H9 (cell line): ENCODE measurements at regions not wholly inside any gene's neighbourhood (a gene's known extent, or its start where the extent isn't known, plus 50 kb on each side); places are given as distances from the start of the nearest gene placed in this dataset.

Experiments
- DNase-seq: peaks from one replicate; pipeline ENCODE4 v3.0.0-alpha.2; 2017
- H2AFZ ChIP-seq: one replicate; pipeline ENCODE4 v1.6.1; 2013; ENCODE audit warnings: mild to moderate bottlenecking, low read length, control low read depth, moderate library complexity
- H2AK5ac ChIP-seq: 2 replicates; pipeline ENCODE4 v1.6.1; 2013; ENCODE audit warnings: low read length, control low read depth, mixed read lengths; ENCODE audit not compliant: insufficient read length
- H2BK120ac ChIP-seq: one replicate; pipeline ENCODE4 v1.6.1; 2013; ENCODE audit warnings: low read depth, mild to moderate bottlenecking, low read length, control low read depth, inconsistent platforms; ENCODE audit not compliant: poor library complexity, severe bottlenecking
- H2BK12ac ChIP-seq: 2 replicates; pipeline ENCODE4 v1.6.1; 2013; ENCODE audit warnings: low read length, control low read depth, mixed read lengths, low read depth; ENCODE audit not compliant: insufficient read length
- H2BK15ac ChIP-seq: 2 replicates; pipeline ENCODE4 v1.6.1; 2013; ENCODE audit warnings: low read depth, low read length, control low read depth
- H2BK20ac ChIP-seq: one replicate; pipeline ENCODE4 v1.6.1; 2013; ENCODE audit warnings: low read depth, mild to moderate bottlenecking, low read length, control low read depth, inconsistent platforms; ENCODE audit not compliant: poor library complexity, severe bottlenecking
- H2BK5ac ChIP-seq: 2 replicates; pipeline ENCODE4 v1.6.1; 2013; ENCODE audit warnings: low read length, control low read depth, mixed read lengths; ENCODE audit not compliant: insufficient read length
- H3K14ac ChIP-seq: 2 replicates; pipeline ENCODE4 v1.6.1; 2013; ENCODE audit warnings: low read length, control low read depth; ENCODE audit not compliant: insufficient read depth
- H3K18ac ChIP-seq: 2 replicates; pipeline ENCODE4 v1.6.1; 2013; ENCODE audit warnings: low read depth, mild to moderate bottlenecking, mixed read lengths, low read length, control low read depth; ENCODE audit not compliant: insufficient read length
- H3K23ac ChIP-seq: 2 replicates; pipeline ENCODE4 v1.6.1; 2013; ENCODE audit warnings: low read length, control low read depth, mixed read lengths, low read depth; ENCODE audit not compliant: insufficient read length
- H3K23me2 ChIP-seq: 2 replicates; pipeline ENCODE4 v1.6.1; 2013; ENCODE audit warnings: low read depth, mild to moderate bottlenecking, mixed read lengths, low read length, control low read depth; ENCODE audit not compliant: insufficient read length, poor library complexity, severe bottlenecking
- H3K27ac ChIP-seq: 2 replicates; pipeline ENCODE4 v1.5.1; 2013; ENCODE audit warnings: low read length, control low read depth, mixed read lengths, low read depth; ENCODE audit not compliant: insufficient read length
- H3K27me3 ChIP-seq: 2 replicates; pipeline ENCODE4 v1.6.1; 2013; ENCODE audit warnings: low read length, control low read depth, inconsistent platforms; ENCODE audit not compliant: insufficient read depth
- H3K4ac ChIP-seq: 2 replicates; pipeline ENCODE4 v1.6.1; 2013; ENCODE audit warnings: low read depth, mild to moderate bottlenecking, control low read depth, inconsistent platforms, low read length, moderate library complexity
- H3K4me1 ChIP-seq: 2 replicates; pipeline ENCODE4 v1.6.1; 2013; ENCODE audit warnings: low read length, control low read depth, inconsistent platforms; ENCODE audit not compliant: insufficient read depth
- H3K4me2 ChIP-seq: 2 replicates; pipeline ENCODE4 v1.6.1; 2013; ENCODE audit warnings: low read length, control low read depth, mixed read lengths; ENCODE audit not compliant: insufficient read length, insufficient read depth
- H3K56ac ChIP-seq: 2 replicates; pipeline ENCODE4 v1.6.1; 2013; ENCODE audit warnings: low read depth, mild to moderate bottlenecking, mixed read lengths, low read length, control low read depth; ENCODE audit not compliant: insufficient read length
- H3K79me1 ChIP-seq: 2 replicates; pipeline ENCODE4 v1.6.1; 2013; ENCODE audit warnings: low read depth, mild to moderate bottlenecking, moderate library complexity, low read length, control low read depth, inconsistent platforms; ENCODE audit not compliant: insufficient read depth, poor library complexity, severe bottlenecking
- H3K79me2 ChIP-seq: 2 replicates; pipeline ENCODE4 v1.6.1; 2013; ENCODE audit warnings: low read length, control low read depth, inconsistent platforms; ENCODE audit not compliant: insufficient read depth
- H3K9ac ChIP-seq: 2 replicates; pipeline ENCODE4 v1.6.1; 2013; ENCODE audit warnings: low read length, control low read depth, mixed read lengths; ENCODE audit not compliant: insufficient read length; ENCODE audit errors: extremely low read depth
- H3K9me3 ChIP-seq: one replicate; pipeline ENCODE4 v1.6.1; 2013; ENCODE audit warnings: low read depth, low read length, inconsistent platforms; ENCODE audit not compliant: control insufficient read depth
- H3T11ph ChIP-seq: one replicate; pipeline ENCODE4 v1.6.1; 2013; ENCODE audit warnings: mild to moderate bottlenecking, low read length, control low read depth, inconsistent platforms
- H4K20me1 ChIP-seq: one replicate; pipeline ENCODE4 v1.6.1; 2013; ENCODE audit not compliant: control insufficient read depth, insufficient read length, insufficient read depth
- H4K5ac ChIP-seq: 2 replicates; pipeline ENCODE4 v1.6.1; 2013; ENCODE audit warnings: low read depth, mild to moderate bottlenecking, mixed read lengths, low read length, control low read depth; ENCODE audit not compliant: insufficient read length
- H4K8ac ChIP-seq: replicated peaks from 2 replicates; pipeline ENCODE4 v1.6.1; 2013; ENCODE audit warnings: low read length, control low read depth, mixed read lengths, low read depth; ENCODE audit not compliant: insufficient read length
- H4K91ac ChIP-seq: 2 replicates; pipeline ENCODE4 v1.6.1; 2013; ENCODE audit warnings: low read depth, mild to moderate bottlenecking, moderate library complexity, mixed read lengths, low read length, control low read depth; ENCODE audit not compliant: insufficient read length
- H3K27ac Mint-ChIP-seq, 3 experiments: 2 replicates in 2 of 3; 3 replicates in 1 of 3; pipeline ENCODE4 v1.8.0; 2020 to 2021; ENCODE audit warnings: mixed read lengths in 3 of 3, mild to moderate bottlenecking in 1 of 3, moderate library complexity in 1 of 3
- H3K27me3 Mint-ChIP-seq: 2 replicates; pipeline ENCODE4 v1.8.0; 2021; ENCODE audit warnings: low read depth, mild to moderate bottlenecking, moderate library complexity, mixed read lengths
- H3K36me3 Mint-ChIP-seq, 3 experiments: 2 replicates in 2 of 3; 3 replicates in 1 of 3; pipeline ENCODE4 v1.8.0; 2020 to 2021; ENCODE audit warnings: low read depth in 3 of 3, mixed read lengths in 3 of 3; ENCODE audit not compliant: insufficient read depth in 1 of 3
- H3K4me1 Mint-ChIP-seq, 2 experiments: 2 replicates each; pipeline ENCODE4 v1.8.0; 2020; ENCODE audit warnings: mixed read lengths in 2 of 2
- H3K4me3 Mint-ChIP-seq, 2 experiments: 2 replicates in 1 of 2; 3 replicates in 1 of 2; pipeline ENCODE4 v1.8.0; 2020 to 2021; ENCODE audit warnings: mild to moderate bottlenecking in 2 of 2, mixed read lengths in 2 of 2, moderate library complexity in 1 of 2
- H3K9me3 Mint-ChIP-seq, 2 experiments: 2 replicates in 1 of 2; 3 replicates in 1 of 2; pipeline ENCODE4 v1.8.0; 2020; ENCODE audit warnings: mild to moderate bottlenecking in 2 of 2, mixed read lengths in 2 of 2, moderate library complexity in 1 of 2
- WGBS: extraction: QIAGEN DNeasy Blood & Tissue Kit; methylation state at CpG from one replicate; pipeline ENCODE4 v1.1.7; 2013; ENCODE audit warnings: missing lambda C conversion rate, low lambda C conversion rate, mixed read lengths; ENCODE audit not compliant: insufficient read length; ENCODE audit errors: extremely low coverage; 5-methylcytosine and 5-hydroxymethylcytosine counted together
- TF ChIP-seq, protein P1 (sequence below): fragments of 200-600 bp; sonication (generic); conservative IDR thresholded peaks from 3 replicates; pipeline ENCODE4 v1.8.0; 2021; ENCODE audit warnings: antibody characterized with exemption, mild to moderate bottlenecking

DNA sequence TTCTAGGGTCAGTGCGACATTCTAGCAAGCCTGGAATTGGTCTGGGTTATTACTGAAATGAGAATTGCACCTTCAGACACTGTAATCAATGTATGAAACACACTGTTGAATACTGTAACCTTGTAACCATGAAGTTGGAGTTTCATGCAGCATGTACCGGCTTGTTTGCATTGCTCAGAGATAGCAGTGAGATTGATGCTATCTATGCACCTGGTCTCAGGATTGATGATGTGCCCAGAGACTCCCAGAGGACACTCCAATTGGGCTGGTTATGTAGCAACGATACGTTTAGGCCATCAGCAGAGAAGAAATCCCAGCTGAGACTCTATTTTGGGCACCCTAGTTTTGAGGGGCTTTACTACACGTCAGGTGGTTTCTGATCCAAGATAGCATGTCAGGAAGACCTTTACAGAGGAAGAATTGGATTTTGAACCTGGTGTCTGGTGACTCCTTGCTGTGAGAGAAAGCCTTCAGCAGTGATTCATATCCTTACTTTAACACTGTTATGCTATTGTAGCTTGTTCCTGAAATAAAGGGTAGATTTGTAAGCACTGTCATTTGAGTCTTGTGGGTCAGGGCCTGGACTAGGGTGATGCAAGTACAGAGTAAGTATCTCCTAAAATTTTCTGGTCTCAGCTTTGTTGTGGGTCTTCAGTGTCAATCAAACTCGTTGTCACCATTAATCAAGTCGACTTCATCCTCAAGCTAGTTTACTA is 305.1 kb upstream of the GULP1 start:
- H3K4me3 Mint-ChIP-seq = no peak overlapping the region
- H3K27ac ChIP-seq = peak overlapping the region; percentile 19
- no peaks in the 10 kb centered on the region for H3K27me3 ChIP-seq
- peaks cover 9% of the 10 kb centered on the region; the same call in 1 of the 2 replicates for H3K4me1 ChIP-seq
- no peak overlapping the region for H4K91ac ChIP-seq
- H3K4ac ChIP-seq = no peak overlapping the region
- H3K56ac ChIP-seq = no peak overlapping the region
- H3K4me2 ChIP-seq = no peak overlapping the region
- peak overlapping the region in 2 of 3 experiments; percentile 8 to 81; a peak in 2 of 7 replicates for H3K27ac Mint-ChIP-seq
- H2AFZ ChIP-seq = no peak overlapping the region
- H3K23ac ChIP-seq = no peak overlapping the region
- H2BK5ac ChIP-seq = no peak overlapping the region
- H2BK120ac ChIP-seq = no peak overlapping the region
- no peak overlapping the region for H3K9ac ChIP-seq
- H4K8ac ChIP-seq = no peak overlapping the region
- H3K36me3 Mint-ChIP-seq = no peaks in the 10 kb centered on the region
- H3K79me2 ChIP-seq = no peaks in the 10 kb centered on the region
- no peaks in the 10 kb centered on the region for H3K23me2 ChIP-seq
- no peak for DNase-seq
- no peak overlapping the region for H3K18ac ChIP-seq
- no peaks in the 10 kb centered on the region for H3K79me1 ChIP-seq
- no peak overlapping the region for H2AK5ac ChIP-seq
- no peaks in the 10 kb centered on the region; a peak in 1 of 5 replicates for H3K9me3 Mint-ChIP-seq
- H4K20me1 ChIP-seq = no peaks in the 10 kb centered on the region
- peaks cover 25 to 52% of the 10 kb centered on the region in 2 experiments for H3K4me1 Mint-ChIP-seq
- no peak overlapping the region for H3K14ac ChIP-seq
- TF ChIP-seq, protein P1, sequence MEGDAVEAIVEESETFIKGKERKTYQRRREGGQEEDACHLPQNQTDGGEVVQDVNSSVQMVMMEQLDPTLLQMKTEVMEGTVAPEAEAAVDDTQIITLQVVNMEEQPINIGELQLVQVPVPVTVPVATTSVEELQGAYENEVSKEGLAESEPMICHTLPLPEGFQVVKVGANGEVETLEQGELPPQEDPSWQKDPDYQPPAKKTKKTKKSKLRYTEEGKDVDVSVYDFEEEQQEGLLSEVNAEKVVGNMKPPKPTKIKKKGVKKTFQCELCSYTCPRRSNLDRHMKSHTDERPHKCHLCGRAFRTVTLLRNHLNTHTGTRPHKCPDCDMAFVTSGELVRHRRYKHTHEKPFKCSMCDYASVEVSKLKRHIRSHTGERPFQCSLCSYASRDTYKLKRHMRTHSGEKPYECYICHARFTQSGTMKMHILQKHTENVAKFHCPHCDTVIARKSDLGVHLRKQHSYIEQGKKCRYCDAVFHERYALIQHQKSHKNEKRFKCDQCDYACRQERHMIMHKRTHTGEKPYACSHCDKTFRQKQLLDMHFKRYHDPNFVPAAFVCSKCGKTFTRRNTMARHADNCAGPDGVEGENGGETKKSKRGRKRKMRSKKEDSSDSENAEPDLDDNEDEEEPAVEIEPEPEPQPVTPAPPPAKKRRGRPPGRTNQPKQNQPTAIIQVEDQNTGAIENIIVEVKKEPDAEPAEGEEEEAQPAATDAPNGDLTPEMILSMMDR = no peak
- no peak overlapping the region for H2BK12ac ChIP-seq
- no CpG with 5 or more reads among the region's 7 CpGs for WGBS
- no peak overlapping the region for H3T11ph ChIP-seq
- H4K5ac ChIP-seq = no peak overlapping the region
- H2BK15ac ChIP-seq = no peak overlapping the region
- no peak overlapping the region for H2BK20ac ChIP-seq
- no peaks in the 10 kb centered on the region for H3K9me3 ChIP-seq
- H3K27me3 Mint-ChIP-seq = no peaks in the 10 kb centered on the region
